DND-41 (cell line): ENCODE measurements at regions not wholly inside any gene's neighbourhood (a gene's known extent, or its start where the extent isn't known, plus 50 kb on each side); places are given as distances from the start of the nearest gene placed in this dataset.

Experiments used
- EZH2 ChIP-seq: IDR thresholded peaks from 3 replicates; pipeline ENCODE4 v1.6.1; 2012; ENCODE audit warnings: borderline replicate concordance, low read depth, mild to moderate bottlenecking, moderate library complexity, low read length, inconsistent platforms; ENCODE audit not compliant: severe bottlenecking
- TF ChIP-seq, protein P1 (sequence below): IDR thresholded peaks from 2 replicates; pipeline ENCODE4 v1.5.1; 2012; ENCODE audit warnings: borderline replicate concordance, low read length, moderate library complexity, mild to moderate bottlenecking; ENCODE audit not compliant: poor library complexity, severe bottlenecking; ENCODE audit errors: extremely low read depth

- TF ChIP-seq, protein P1, sequence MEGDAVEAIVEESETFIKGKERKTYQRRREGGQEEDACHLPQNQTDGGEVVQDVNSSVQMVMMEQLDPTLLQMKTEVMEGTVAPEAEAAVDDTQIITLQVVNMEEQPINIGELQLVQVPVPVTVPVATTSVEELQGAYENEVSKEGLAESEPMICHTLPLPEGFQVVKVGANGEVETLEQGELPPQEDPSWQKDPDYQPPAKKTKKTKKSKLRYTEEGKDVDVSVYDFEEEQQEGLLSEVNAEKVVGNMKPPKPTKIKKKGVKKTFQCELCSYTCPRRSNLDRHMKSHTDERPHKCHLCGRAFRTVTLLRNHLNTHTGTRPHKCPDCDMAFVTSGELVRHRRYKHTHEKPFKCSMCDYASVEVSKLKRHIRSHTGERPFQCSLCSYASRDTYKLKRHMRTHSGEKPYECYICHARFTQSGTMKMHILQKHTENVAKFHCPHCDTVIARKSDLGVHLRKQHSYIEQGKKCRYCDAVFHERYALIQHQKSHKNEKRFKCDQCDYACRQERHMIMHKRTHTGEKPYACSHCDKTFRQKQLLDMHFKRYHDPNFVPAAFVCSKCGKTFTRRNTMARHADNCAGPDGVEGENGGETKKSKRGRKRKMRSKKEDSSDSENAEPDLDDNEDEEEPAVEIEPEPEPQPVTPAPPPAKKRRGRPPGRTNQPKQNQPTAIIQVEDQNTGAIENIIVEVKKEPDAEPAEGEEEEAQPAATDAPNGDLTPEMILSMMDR, result no peak
- TF ChIP-seq EZH2, result no peak
Observed at GRCh38 chr5:171728686-171729085, 56.9 kb upstream of the SMIM23 start.
